GM12873 (cell line): ENCODE measurements at regions not wholly inside any gene's neighbourhood (a gene's known extent, or its start where the extent isn't known, plus 50 kb on each side); places are given as distances from the start of the nearest gene placed in this dataset.

Source experiments
- CTCF ChIP-seq: IDR thresholded peaks from 2 replicates; pipeline ENCODE4 v1.5.1; 2012; ENCODE audit warnings: low read depth, mild to moderate bottlenecking, moderate library complexity, low read length, control low read depth; ENCODE audit not compliant: insufficient read depth; ENCODE audit errors: missing control alignments

- TF ChIP-seq CTCF: peak; percentile 57
Observed at GRCh38 chr14:21768116-21768874, 94.7 kb upstream of the OR4E1 start.

GRCh38 chr14:21749306-21749868 lies 75.8 kb upstream of the OR4E1 start:
- no peak for TF ChIP-seq CTCF

GRCh38 chr14:21748869-21749303 lies 75.3 kb upstream of the OR4E1 start:
- peak; percentile 79 for TF ChIP-seq CTCF

GRCh38 chr14:21735639-21736307 lies 62.2 kb upstream of the OR4E1 start:
- TF ChIP-seq CTCF: no peak

GRCh38 chr14:21735200-21735599 lies 61.6 kb upstream of the OR4E1 start:
- TF ChIP-seq CTCF: no peak

- TF ChIP-seq CTCF: peak; percentile 70
Observed at GRCh38 chr14:21734457-21735074, 60.9 kb upstream of the OR4E1 start.

- no peak for TF ChIP-seq CTCF
Observed at GRCh38 chr14:21729703-21730233, 56.1 kb upstream of the OR4E1 start.
